ENCODE measurements at regions not wholly inside any gene's neighbourhood (a gene's known extent, or its start where the extent isn't known, plus 50 kb on each side); places are given as distances from the start of the nearest gene placed in this dataset.
"Not testable (repeated sequence)": the region's sequence is repeated elsewhere in the genome, so short reads cannot be mapped to it uniquely, and the experiment has no call there.

- not testable (repeated sequence) for TF ChIP-seq POLR2AphosphoS5 (IDR thresholded peaks at IDR 0.05); EZH2 (IDR thresholded peaks at IDR 0.05; ENCODE audit: borderline replicate concordance, insufficient read depth, low read length, poor library complexity, severe bottlenecking)
Observed at GRCh38 chr22:22758101-22758807, 113.8 kb downstream of the GGTLC2 start.

All from neural cell (in vitro differentiated cells).